Adrenal gland (tissue), 9 donors: ENCODE measurements at regions not wholly inside any gene's neighbourhood (a gene's known extent, or its start where the extent isn't known, plus 50 kb on each side); places are given as distances from the start of the nearest gene placed in this dataset.

ENCODE experiments used
- DNase-seq, 7 donors: peaks; one replicate each; pipeline ENCODE4 v3.0.0-alpha.2; 2019 to 2020
- H3K27ac ChIP-seq, 5 donors: fragments of 200-600 bp; sonication (generic) in 4 of 5; 1 replicate in 3 of 5; 2 replicates in 2 of 5; pipeline versions ENCODE4 v1.5.1 to v1.8.0; 2016 to 2020; ENCODE audit warnings: mild to moderate bottlenecking in 1 of 5
- H3K27me3 ChIP-seq: fragments of 200-600 bp; 2 replicates; pipeline ENCODE4 v1.8.0; 2021
- H3K36me3 ChIP-seq, 2 donors: fragments of 200-600 bp; replicated peaks in 1 of 2; 1 replicate in 1 of 2; 2 replicates in 1 of 2; pipeline versions ENCODE4 v1.5.1 to v1.8.0; 2018 to 2022
- H3K4me1 ChIP-seq, 2 donors: fragments of 200-600 bp; replicated peaks in 1 of 2; 1 replicate in 1 of 2; 2 replicates in 1 of 2; pipeline versions ENCODE4 v1.5.1 to v1.8.0; 2018 to 2021
- H3K4me3 ChIP-seq, 4 donors: fragments of 200-600 bp; sonication (generic) in 3 of 4; one replicate each; pipeline ENCODE4 v1.5.1; 2016 to 2018
- H3K9me3 ChIP-seq, 3 donors: fragments of 200-600 bp; sonication (generic) in 1 of 3; replicated peaks in 1 of 3; 1 replicate in 2 of 3; 2 replicates in 1 of 3; pipeline versions ENCODE4 v1.5.1 to v1.8.0; 2016 to 2021
- POLR2A ChIP-seq, 2 donors: fragments of 450-650 bp; IDR thresholded peaks; one replicate each; pipeline ENCODE4 v1.6.1; 2017; ENCODE audit warnings: antibody characterized with exemption in 2 of 2, mild to moderate bottlenecking in 2 of 2, moderate library complexity in 1 of 2
- WGBS, 4 donors: extraction: QIAGEN DNeasy Blood & Tissue Kit in 2 of 4; methylation state at CpG; one replicate each; pipeline versions ENCODE4 v1.1.5 to v1.1.7; 2013 to 2017; 5-methylcytosine and 5-hydroxymethylcytosine counted together
- intact Hi-C, 2 donors: fragments of 100-400 bp; cut with DNase I; formaldehyde crosslinking; loops; one replicate each; pipeline versions ENCODE4 v1.14.1 to v1.15.0; 2022 to 2023
- TF ChIP-seq, protein P1 (sequence below), 6 experiments: fragments of 450-650 bp in 4 of 6; fragments of 200-600 bp in 2 of 6; sonication (generic) in 1 of 6; IDR thresholded peaks; 1 replicate in 5 of 6; 2 replicates in 1 of 6; pipeline versions ENCODE4 v1.5.1 to v1.8.0; 2016 to 2021; ENCODE audit warnings: antibody characterized with exemption in 6 of 6, mild to moderate bottlenecking in 2 of 6, moderate library complexity in 1 of 6
- donor health status: healthy with polysubstance abuse.
- donor health status: Bipolar disorder and iron deficiency.
- donor health status: DM: yes; HTN: yes; CAD: no.
- donor health status: DM: no; HTN: no; CAD: no.
- donor health status: DM: no; HTN: no; CAD: no.

DNA sequence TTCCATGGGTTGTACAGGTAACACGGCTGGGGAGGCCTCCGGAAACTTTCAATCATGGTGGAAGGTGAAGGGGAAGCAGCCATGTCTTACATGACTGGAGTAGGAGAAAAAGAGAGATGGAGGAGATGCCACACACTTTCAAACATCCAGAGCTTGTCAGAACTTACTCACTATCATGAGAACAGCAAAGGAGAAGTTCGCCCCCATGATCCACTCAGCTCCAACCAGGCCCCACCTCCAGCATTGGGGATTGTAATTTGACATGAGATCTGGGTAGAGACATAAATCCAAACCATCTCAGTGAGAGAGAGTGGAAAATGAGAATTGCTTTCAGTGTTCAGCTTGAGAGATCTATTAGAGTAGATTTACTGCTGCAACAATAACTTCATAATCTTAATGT, 210.9 kb downstream of the NDFIP2 start:
- H3K4me1 ChIP-seq = no peaks in the 10 kb centered on the region
- no peak overlapping the region for H3K4me3 ChIP-seq
- no peak overlapping the region for H3K27ac ChIP-seq
- no peaks in the 10 kb centered on the region for H3K36me3 ChIP-seq
- H3K9me3 ChIP-seq = no peaks in the 10 kb centered on the region
- DNase-seq = no peak
- intact Hi-C loops = no loop called here
- WGBS, 4 donors = 84 to 95% (median 89%) methylated on average over 3 of the region's 3 CpGs
- no peaks in the 10 kb centered on the region for H3K27me3 ChIP-seq
- TF ChIP-seq, protein P1, sequence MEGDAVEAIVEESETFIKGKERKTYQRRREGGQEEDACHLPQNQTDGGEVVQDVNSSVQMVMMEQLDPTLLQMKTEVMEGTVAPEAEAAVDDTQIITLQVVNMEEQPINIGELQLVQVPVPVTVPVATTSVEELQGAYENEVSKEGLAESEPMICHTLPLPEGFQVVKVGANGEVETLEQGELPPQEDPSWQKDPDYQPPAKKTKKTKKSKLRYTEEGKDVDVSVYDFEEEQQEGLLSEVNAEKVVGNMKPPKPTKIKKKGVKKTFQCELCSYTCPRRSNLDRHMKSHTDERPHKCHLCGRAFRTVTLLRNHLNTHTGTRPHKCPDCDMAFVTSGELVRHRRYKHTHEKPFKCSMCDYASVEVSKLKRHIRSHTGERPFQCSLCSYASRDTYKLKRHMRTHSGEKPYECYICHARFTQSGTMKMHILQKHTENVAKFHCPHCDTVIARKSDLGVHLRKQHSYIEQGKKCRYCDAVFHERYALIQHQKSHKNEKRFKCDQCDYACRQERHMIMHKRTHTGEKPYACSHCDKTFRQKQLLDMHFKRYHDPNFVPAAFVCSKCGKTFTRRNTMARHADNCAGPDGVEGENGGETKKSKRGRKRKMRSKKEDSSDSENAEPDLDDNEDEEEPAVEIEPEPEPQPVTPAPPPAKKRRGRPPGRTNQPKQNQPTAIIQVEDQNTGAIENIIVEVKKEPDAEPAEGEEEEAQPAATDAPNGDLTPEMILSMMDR (IDR thresholded peaks at IDR 0.05) = no peak
- TF ChIP-seq POLR2A (IDR thresholded peaks at IDR 0.05) = no peak

DNA sequence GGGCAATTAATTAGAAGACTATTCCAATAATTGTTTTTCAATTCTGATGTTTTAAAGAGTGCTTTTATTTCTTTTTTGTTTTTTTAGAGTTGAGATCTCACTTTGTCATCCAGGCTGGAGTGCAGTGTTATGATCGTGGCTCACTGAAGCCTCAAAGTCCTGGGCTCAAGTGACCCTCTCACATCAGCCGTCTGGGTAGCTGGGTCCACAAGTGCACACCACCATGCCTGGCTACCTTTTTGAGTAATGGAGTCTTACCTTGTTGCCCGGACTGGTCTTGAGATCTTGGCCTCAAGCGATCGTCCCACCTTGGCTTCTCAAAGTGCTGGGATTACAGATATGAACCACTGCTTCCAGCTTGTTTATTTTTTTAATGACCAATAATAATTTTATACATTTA, 207.8 kb downstream of the NDFIP2 start:
- no peaks in the 10 kb centered on the region for H3K36me3 ChIP-seq
- 75 to 92% (median 88%) methylated on average over 5 of the region's 5 CpGs for WGBS, 4 donors
- no peaks in the 10 kb centered on the region for H3K4me1 ChIP-seq
- no peaks in the 10 kb centered on the region for H3K27me3 ChIP-seq
- no peak for TF ChIP-seq POLR2A (IDR thresholded peaks at IDR 0.05)
- TF ChIP-seq, protein P1 (IDR thresholded peaks at IDR 0.05) = no peak
- H3K27ac ChIP-seq = no peak overlapping the region
- H3K4me3 ChIP-seq = no peak overlapping the region
- no peak for DNase-seq
- intact Hi-C loops = loop anchor here in 1 of 2 donors (10.0 kb wide), 1 partner anchor 676 kb away; no protein-coding TSS in a partner anchor
- no peaks in the 10 kb centered on the region for H3K9me3 ChIP-seq

DNA sequence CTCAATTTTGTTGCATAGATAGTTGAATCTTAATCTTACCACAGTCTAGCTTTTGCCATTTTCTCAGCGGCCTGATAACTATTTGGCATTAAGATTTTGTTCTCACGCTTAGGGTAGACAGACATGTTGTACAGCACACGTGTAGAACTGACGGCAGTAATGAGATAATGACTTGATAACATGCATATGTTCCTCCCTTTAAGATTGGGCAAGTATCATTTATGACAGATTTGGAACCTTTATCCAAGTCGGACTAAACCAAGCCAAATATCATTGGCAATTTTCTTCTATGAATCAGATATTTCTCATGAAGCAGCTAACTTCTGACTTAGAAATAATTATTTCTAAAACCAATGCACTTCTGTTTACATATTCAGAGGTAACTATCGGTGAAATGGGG, 205.5 kb downstream of the NDFIP2 start:
- Histone ChIP-seq H3K27ac (no peak overlapping the region), H3K9me3 (no peaks in the 10 kb centered on the region), H3K4me3 (no peak overlapping the region), H3K27me3 (no peaks in the 10 kb centered on the region), H3K4me1 (no peaks in the 10 kb centered on the region), H3K36me3 (no peaks in the 10 kb centered on the region)
- intact Hi-C loops = loop anchor here in 1 of 2 donors (10.0 kb wide), 1 partner anchor 678 kb away; no protein-coding TSS in a partner anchor
- no peak for DNase-seq
- TF ChIP-seq, protein P1 (IDR thresholded peaks at IDR 0.05) = no peak
- TF ChIP-seq POLR2A (IDR thresholded peaks at IDR 0.05) = no peak
- 80 to 93% (median 85%) methylated on average over 6 of the region's 6 CpGs for WGBS, 4 donors

DNA sequence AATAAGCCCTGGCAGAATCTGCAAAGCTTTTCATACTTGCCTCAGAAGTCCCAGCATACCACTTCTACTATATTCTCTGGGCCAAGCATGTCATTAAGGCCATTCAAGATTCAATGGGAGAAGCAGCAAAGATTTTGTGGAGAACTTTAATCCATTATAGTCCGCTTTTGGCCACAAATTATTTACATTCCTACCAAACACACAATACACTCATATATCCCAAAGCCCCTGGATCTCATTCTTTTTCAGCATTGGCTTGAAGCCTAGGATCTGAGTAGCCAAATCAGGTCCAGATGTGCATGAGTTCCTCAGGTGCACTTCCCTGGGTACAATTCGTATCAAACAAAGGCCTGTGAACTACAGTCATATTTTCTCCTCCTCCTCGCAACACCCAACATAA, 203.4 kb downstream of the NDFIP2 start:
- no peak overlapping the region for H3K4me3 ChIP-seq
- no peaks in the 10 kb centered on the region for H3K4me1 ChIP-seq
- no peaks in the 10 kb centered on the region for H3K36me3 ChIP-seq
- intact Hi-C loops = loop anchor here in 1 of 2 donors (10.0 kb wide), 1 partner anchor 680 kb away; no protein-coding TSS in a partner anchor
- WGBS, 4 donors = 93 to 96% (median 95%) methylated on average over 3 of the region's 3 CpGs
- no peaks in the 10 kb centered on the region for H3K27me3 ChIP-seq
- H3K9me3 ChIP-seq = no peaks in the 10 kb centered on the region
- DNase-seq = no peak
- TF ChIP-seq, protein P1 (IDR thresholded peaks at IDR 0.05) = no peak
- TF ChIP-seq POLR2A (IDR thresholded peaks at IDR 0.05) = no peak
- H3K27ac ChIP-seq = no peak overlapping the region
